Left lobe of liver (tissue), 2 donors: ENCODE measurements at regions not wholly inside any gene's neighbourhood (a gene's known extent, or its start where the extent isn't known, plus 50 kb on each side); places are given as distances from the start of the nearest gene placed in this dataset.
A peak's percentile ranks its signal among the peaks of the same experiment; 100 is the strongest.
"Not testable (repeated sequence)": the region's sequence is repeated elsewhere in the genome, so short reads cannot be mapped to it uniquely, and the experiment has no call there.

ENCODE experiments used
- ATAC-seq: fragments of 200-7000 bp; cut with Tn5 transposase; one replicate; pipeline ENCODE4 v1.9.1; 2020; ENCODE audit warnings: mild to moderate bottlenecking, moderate library complexity
- DNase-seq: peaks from one replicate; pipeline ENCODE4 v3.0.0-alpha.2; 2020; ENCODE audit warnings: low spot score
- donor health status: DM: no; HTN: no; CAD: no; lungs with moderate emphysema.
- donor health status: DM: no; HTN: yes; CAD: no.

DNA sequence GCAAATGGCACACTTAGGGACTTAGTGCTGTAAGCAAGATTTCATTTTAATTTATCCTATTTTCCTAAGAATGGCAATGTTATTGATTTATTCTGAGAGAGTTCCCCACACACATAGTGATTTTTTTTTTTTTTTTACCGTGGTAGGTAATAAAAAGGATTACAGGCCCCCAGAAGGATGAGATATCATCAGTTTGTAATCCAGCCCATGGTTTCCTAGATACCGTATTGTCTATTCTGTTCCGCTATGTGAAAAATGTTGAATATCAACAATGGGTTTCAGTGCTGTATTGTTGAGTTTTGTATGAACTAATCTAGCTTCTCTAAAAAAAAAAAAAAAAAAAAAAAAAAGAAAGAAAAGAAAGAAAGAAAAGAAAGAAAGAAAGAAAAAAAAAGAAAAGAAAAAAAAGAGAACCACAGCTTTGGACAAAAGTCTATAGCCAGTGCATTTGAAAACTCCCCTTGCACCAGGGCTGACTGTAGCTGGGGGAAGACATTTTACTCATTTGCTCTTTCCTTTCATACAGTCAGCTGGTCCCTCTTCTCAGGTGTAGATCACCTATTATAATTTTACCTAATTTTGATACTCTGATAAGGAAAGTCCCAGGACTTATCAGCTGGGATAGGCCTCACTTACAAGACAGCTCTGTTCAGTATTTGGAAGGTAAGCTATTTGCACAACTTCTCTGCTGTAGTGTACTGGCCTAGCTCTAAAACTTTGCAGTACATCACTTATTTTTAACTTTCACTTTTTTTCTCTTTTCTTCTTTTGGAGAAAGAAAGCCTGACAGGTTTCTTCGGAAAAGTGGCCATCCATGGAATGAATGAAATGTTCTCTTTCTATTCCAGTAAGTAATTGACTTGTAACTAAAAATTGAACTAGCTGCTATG is 101.4 kb upstream of the SOX2 start:
- DNase-seq (no peak), ATAC-seq (no peak)

DNA sequence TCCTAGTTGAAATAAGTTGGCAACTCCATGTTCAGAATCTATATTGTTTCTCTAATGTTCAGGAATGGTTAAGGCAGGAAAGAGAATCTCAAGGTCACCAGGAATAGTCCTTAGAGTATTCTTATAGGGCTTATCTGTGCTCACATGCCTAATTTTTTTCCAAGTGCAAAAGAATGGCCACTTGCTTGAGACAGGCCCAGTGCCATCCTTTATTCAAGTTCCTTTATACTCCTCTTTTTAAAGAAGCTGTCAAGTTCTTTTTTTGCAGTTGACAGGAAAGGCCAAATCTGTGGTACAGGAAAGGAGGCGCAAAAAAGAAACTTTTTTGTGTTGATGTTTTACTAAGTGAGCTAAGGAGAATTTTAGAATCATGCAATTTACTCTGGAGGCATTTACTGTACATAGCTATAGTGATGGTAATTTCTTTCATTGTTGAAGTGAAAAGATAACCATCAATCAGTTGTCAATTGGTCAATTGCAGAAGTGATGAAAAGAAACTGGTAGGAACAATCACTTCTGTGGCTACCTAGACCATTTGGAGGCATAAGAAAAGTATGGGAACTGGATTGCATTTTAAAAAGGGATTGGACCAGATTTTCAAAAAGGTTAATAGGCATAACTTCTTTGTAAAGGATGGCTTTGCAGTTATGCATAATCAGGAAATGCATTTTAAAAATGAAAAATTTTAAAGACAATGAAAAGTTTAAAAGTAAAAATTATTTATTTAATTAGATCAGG is 102.5 kb upstream of the SOX2 start:
- ATAC-seq = no peak
- DNase-seq = no peak

DNA sequence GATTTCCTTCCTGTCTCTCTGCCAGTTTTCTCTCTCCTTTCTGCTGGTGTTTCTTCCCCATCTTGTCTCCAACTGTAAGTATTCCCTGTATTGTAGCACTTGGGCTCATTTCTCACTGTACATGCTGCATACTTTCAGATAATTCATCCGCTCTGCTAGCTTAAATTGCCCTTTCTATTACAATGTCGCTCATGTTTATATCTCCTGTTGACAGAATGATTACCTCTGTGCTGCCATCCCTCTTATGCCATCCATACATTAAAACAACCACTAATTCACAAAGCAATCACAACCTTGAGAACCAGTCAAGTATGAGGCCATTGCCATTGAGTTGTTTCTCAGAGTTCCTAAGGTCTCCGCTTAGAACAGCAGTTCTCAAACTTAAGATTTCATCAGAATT is 107.5 kb upstream of the SOX2 start:
- ATAC-seq (no peak), DNase-seq (no peak)

DNA sequence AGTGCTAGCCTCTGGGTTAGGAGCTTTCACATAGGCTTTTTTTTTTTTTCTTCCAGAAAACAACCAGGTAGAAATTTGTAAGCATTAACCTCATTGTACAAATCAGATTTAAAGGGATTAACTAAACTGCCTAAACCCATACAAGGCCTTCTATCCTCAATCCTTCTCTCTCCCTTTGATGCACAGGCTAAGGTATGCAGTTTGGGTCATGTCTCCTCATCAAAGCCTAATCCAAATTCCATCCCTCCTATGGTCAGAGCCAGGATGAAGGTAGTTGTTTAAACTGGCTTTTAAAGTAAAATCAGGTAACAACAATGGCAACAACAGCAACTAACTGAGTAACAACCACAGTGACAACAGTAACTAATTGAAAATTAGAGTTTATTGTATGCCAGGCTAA is 115.6 kb upstream of the SOX2 start:
- DNase-seq = no peak
- no peak for ATAC-seq

DNA sequence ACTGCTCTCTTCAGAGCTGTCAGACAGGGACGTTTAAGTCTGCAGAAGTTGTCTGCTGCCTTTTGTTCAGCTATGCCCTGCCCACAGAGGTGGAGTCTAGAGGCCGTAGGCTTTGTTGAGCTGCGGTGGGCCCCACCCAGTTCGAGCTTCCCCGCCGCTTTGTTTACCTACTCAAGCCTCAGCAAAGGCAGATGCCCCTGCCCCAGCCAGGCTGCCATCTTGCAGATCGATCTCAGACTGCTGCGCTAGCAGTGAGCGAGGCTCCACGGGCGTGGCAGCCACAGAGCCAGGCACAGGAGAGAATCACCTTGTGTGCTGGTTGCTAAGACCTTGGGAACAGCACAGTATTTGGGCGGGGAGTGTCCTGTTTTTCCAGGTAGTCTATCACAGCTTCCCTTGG is 120.8 kb upstream of the SOX2 start:
- not testable (repeated sequence) for ATAC-seq, DNase-seq

DNA sequence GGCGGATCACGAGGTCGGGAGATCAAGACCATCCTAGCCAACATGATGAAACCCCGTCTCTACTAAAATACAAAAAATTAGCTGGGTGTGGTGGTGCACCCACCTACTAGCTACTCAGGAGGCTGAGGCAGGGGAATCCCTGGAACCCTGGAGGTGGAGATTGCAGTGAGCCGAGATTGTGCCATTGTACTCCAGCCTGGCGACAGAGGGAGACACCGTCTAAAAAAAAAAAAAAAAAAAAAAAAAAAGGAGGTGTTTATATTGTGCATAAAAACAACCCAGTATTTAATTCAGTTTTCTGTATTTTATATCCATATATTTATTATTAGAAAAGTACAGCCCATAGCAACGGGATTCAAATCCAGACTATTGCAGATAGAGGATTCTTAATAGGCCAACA is 129.1 kb upstream of the SOX2 start:
- DNase-seq (no peak), ATAC-seq (no peak)

DNA sequence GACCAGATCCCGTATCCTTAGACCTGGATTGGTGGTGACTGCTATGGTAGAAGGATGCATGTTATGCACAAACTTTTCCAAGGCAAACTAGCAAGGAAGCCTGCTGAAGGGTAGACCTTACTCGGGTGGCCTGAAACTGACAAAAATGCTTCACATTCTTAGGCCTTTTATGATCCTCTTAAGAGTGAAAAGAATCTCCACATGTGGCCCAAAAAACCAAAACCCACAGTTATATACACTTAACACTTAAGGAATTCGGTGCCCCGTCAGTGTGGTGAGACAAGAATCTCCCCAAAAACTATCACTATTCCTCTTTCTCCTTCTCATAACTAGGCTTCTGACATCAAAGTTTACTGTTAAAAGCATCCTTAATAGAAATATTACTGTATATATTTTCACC is 130.1 kb upstream of the SOX2 start:
- DNase-seq (no peak), ATAC-seq (no peak)

DNA sequence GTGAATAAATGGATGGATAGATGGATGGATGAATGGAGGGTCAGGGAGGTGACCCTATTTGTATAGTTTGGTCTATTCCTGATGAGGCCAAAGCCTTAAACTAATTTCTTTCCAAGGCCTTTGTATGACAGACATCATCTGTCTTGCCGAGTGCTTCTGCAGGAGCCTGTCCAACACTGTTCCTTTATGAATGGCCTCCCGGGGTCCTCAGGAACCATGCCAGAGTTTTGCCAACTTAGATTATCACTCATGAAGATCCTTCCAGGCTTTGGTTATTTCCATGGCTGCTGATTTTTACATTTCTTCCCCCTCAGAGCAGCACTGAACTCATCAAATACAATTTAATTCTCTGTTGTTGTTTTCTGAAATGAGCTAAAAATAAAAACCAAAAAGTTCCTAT is 133.0 kb upstream of the SOX2 start:
- no peak for DNase-seq
- no peak for ATAC-seq

DNA sequence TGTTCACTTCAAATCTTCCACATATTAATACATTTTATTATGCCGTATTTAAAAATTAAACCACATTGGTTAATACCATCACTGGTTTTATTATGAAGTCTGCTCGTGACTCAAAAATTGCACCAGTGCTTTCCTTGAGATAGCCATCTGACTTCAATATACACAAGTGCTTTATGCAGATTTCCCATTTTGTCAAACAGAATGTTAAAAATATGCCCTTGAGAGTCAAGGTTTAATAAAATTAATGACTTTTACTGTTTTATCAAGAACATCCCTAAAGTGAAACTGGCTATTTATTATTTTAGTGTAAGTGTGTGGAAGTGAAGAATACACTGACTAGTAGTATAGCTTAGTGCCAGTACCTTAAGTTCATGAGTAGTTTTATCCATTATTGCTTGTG is 139.3 kb upstream of the SOX2 start:
- ATAC-seq (no peak), DNase-seq (no peak)

DNA sequence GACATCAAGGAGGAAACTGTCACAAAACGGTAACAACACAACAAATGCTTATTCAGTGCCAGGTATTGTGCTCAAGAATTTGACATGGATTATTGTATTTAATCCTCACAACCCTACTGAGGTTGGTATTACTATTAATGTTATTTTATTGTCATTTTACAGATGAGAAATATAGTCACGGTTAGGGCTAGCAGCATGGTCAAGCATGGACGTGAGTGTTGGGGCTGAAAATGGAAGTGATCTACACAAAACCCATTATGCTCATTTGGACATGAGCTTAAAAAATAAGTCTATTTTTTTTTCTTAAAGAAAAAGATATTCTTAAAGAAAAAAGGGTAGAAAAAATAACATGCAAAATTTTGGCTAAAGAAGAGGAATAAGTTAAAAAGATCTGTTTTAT is 141.3 kb upstream of the SOX2 start:
- DNase-seq (no peak), ATAC-seq (no peak)

DNA sequence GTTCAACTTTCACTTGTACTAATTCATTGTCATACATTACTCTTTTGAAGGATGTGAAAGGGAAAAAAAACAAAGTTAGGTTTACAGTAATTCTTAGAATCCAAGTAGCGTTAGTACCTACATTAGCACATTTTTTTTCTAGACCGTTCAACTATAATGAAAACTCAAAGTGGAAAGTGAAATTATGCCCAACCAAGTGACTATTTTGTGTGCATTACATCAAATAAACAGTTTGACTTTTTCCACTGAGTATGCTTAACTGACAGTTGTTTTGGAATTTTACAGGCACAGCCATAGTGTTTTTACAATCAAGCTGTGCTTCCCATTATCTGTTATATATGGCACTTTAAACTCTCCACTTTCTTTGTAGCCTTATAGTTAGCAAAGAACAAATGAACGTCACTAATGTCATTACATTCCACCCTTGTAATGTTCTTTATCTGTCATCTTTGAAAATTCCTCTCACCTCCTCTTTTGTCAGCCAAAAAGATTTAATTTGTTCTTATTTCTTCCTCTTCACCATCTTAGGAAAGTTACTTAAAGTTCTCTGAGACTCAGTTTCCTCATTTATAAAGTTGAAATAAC is 142.3 kb upstream of the SOX2 start:
- no peak for ATAC-seq
- no peak for DNase-seq

DNA sequence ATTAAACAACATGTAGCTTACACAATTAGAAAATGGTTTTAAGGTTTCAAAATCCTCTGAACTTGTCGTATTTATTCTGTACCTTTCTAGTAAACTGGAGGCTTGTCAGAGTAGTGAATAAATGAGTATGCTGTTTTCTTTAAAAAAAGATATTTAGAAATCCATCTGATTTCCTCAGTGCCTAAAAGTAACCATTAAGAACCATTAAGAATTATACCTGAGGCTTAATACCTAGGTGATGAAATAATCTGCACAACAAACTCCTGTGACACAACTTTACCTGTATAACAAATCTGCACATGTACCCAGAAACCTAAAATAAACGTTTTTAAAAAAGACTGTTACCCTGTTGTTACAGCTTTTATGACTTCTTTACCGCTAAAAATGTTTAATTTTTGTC is 143.0 kb upstream of the SOX2 start:
- DNase-seq (no peak), ATAC-seq (no peak)

DNA sequence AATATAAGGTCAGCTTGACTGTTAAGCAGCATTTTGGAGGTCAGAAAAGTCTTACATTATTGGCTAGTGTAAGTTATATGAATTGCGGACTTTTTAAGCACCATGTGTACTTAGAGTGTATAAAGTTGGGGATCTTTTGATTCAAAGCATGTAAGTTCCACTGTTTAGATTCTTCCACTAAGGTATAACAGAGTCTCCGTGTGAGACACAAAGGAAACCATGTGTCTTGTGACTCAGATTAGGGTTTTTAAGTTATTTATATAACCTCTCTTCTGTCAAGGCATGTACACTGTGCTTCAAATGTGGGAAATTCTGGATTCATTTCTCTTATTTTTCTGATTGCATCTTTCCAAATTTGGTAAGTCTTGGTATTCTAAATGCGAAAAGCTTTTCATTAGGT is 143.5 kb upstream of the SOX2 start:
- DNase-seq (no peak), ATAC-seq (no peak)

DNA sequence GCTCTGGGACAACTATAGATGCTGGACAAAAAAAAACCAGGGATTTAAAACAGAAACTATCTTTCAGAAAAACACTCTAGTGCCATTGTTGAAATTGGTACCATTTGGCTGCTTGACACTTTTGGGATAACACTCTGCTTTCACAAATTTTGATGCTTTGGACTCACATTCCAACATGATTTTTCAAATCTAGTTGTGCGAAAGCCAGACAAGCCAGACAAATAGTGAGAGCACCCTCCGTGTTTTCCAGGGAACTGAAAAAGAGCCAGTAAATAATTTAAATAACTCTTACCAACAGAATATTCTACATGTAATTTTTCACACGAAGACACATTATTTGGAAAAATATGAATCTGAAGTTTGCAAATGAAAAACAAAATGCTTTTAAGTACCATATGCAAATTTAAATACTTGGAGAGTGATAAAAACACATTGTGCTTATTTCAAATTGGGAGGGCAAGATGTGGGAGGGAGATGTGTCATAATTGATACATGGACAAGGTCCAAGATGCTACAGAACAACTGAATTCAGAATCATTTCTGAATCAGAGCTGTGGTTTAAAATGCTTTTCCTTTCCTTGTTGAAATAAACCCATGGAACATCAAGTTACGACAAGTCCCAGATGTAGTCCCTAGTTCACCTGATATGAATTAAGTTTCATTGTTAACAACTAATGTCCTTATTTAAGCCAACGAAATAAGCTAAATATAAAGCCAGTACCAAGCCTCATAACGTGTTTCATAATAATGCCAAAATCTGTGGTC is 144.2 kb upstream of the SOX2 start:
- no peak for DNase-seq
- ATAC-seq = no peak

DNA sequence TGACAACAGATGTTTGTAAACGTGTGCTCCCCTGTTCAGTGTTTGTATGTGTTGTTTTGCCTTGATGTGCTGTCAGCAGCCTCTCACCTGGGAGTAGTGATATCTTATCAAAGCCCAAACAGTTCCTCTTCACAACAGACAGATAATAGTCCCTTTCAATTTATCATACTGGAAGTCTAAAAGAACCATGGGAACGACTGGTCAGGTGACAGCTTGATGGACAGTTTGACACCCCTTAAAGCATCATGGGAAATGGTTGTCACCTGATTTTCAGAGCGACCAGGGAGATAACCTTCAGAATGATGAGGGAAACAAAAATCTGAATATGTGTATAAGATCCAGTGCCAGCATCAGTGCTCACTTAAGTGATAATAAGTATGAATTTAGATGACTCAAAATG is 146.3 kb upstream of the SOX2 start:
- ATAC-seq = no peak
- no peak for DNase-seq

DNA sequence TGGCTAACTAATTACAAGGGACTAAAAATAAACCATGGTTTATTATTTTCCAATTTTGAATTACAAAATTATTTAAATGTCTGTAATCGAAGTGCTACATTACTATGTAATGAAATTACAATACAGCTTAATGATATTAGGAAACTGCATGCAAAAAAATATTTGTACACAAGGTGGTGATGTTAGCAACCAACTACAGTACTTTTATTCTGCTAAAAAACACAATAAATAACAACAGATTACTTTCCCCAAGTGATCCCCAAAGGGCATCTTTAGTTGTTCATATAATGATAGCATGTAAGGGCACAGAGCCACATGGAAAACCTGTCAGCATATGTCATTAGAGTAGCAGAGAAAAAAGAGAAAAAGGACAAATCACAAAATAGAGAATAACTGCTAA is 147.5 kb upstream of the SOX2 start:
- no peak for ATAC-seq

DNA sequence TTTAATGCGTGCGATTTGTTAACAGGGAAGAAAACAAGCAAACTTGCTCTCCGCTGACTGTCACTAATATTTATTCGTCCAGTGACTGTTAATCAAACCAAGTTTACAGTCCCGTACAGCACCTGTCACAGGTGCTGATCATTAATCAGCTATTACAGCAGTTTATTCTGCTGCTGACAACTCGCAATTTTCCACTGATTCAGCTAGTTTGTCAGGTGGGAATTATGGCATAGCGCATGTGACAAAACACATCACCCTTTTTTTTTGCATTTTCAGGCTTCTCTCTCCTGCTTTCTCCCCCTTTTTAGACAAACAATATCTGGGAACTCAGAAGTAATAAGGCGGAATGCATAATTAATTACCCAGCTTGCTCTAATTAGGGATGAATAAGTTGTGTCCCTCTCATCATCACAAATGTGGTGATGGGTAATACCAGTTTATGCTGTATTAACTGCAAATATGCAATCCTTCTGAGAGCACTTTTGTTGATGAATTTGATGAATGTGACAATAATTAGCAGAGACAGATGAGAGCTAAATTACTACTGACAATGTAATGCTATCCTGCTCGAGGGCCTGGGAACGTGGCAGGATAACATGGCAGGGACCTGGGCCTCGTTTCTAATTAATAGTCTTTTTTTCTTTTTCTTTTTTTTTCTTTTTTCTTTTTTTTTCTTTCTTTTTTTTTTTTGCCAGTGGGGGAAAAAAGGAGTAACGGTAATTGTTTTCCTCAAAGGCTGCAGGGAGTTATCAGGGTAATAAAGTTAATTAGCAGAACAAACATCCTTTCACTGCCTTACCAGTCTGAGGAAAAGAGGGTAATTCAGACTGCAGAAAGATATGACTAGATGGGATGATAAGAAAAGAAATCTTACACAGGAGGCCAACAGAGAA is 150.3 kb upstream of the SOX2 start:
- DNase-seq = no peak

More for the DNA sequence above, 147.5 kb upstream of the SOX2 start:
- DNase-seq = no peak

DNA sequence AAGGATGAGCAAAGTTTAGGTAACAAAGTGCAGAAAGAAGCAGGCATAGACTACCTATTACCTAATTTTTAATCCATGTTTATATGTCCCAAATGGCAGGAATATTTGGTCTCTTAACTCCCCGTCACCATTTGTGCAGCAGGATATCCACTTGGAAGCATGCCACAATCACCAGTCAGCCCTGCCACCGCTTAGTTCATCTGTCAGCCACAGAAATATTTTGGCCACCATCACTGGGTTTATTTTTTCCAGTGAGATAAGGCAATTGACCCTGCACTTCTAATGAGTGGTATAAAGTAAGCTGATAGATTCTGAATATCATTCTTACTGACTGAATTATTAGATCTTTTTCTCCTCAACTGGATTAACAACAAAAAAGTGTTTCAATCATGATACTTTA is 152.9 kb upstream of the SOX2 start:
- ATAC-seq (no peak), DNase-seq (no peak)

More for the DNA sequence above, 150.3 kb upstream of the SOX2 start:
- no peak for ATAC-seq

DNA sequence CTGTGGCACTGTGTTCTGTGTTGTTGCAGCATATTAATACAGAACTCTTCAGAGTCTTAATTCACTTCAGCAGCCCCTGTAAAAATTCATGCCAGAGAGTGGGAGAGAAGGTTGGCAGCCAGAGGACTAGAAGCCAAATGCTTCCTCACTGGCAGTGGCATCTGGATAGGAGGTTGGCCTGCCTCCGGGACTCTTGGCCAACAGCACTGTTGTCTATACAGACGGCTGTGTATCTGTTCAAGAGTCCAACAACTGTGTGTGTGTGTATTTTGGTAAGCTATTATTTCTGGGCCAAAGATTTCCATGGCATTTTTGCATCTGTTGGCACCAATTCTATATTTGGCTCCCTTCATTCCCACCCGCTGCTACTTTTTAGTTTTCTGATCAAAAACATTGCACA is 156.0 kb upstream of the SOX2 start:
- ATAC-seq (peak; percentile 85), DNase-seq (peak; percentile 47)

DNA sequence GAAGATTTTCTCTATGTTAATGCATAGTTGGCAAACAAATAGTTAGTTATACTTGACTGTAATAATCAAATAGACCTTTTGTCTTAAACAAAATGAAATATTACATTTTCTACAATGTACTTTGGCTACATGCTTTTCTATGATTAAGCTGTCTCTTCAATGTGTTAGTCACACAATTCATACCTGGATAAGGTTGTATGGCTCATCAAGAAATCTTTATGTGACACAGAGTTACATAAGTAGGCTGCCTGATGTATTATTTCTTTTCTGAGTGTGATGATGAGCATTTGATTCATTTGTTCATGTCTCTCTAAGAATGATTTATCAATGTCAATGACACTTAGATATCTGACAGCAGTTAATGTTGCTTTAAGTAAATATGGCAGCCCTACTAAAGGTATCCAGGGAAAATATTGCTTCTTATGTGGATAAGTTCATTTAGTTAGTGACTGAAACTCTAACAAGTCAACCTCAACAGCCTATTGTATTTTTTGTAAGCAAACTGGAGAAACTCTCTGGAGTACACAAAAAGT is 157.4 kb upstream of the SOX2 start:
- DNase-seq (no peak), ATAC-seq (no peak)
